ENCODE measurements at regions not wholly inside any gene's neighbourhood (a gene's known extent, or its start where the extent isn't known, plus 50 kb on each side); places are given as distances from the start of the nearest gene placed in this dataset.

- Histone ChIP-seq H2AFZ (ENCODE audit: low read length) (no peak overlapping the region), H3K27ac (ENCODE audit: low read length) (no peak overlapping the region)
- no peak for TF ChIP-seq CTCF (conservative IDR thresholded peaks at IDR 0.05; ENCODE audit: low read depth, low read length)
Observed at GRCh38 chr1:67582625-67583461, 102.2 kb upstream of the GADD45A start.

GRCh38 chr1:67583462-67583950 lies 101.5 kb upstream of the GADD45A start:
- Histone ChIP-seq H4K20me1 (ENCODE audit: low read length) (no peaks in the 10 kb centered on the region), H3K4me3 (ENCODE audit: low read length) (no peak overlapping the region), H2AFZ (ENCODE audit: low read length) (no peak overlapping the region), H3F3A (ENCODE audit: low read length, unreplicated experiment) (no peaks in the 10 kb centered on the region), H3K79me2 (ENCODE audit: low read length) (no peaks in the 10 kb centered on the region), H3K36me3 (ENCODE audit: low read depth, low read length) (no peaks in the 10 kb centered on the region), H3K4me2 (ENCODE audit: low read length) (no peak overlapping the region), H3K9me3 (ENCODE audit: low read length) (no peaks in the 10 kb centered on the region), H3K27ac (ENCODE audit: low read length) (no peak overlapping the region), H3K9me2 (replicated peaks; ENCODE audit: low read length) (no peaks in the 10 kb centered on the region), H3K9ac (ENCODE audit: low read length) (no peak overlapping the region), H3K4me1 (ENCODE audit: insufficient read depth, low read length) (peaks cover 6% of the 10 kb centered on the region), H3K27me3 (ENCODE audit: low read length) (no peaks in the 10 kb centered on the region)
- TF ChIP-seq CTCF (conservative IDR thresholded peaks at IDR 0.05; ENCODE audit: low read depth, low read length): no peak
- TF ChIP-seq EZH2 (IDR thresholded peaks at IDR 0.05; ENCODE audit: low read length, unreplicated experiment): no peak
- TF ChIP-seq EZH2phosphoT487 (IDR thresholded peaks at IDR 0.05; ENCODE audit: borderline replicate concordance, low read length): no peak
- ChIA-PET CTCF (no interaction called here), POLR2A (ENCODE audit: unreplicated experiment) (no interaction called here)
- ATAC-seq (no peak), DNase-seq (no peak)
- intact Hi-C loops (cut with micrococcal nuclease): no loop called here
- BruUV-seq (replicated peaks): no TSS peak

More at GRCh38 chr1:67582625-67583461, 102.2 kb upstream of the GADD45A start:
- H3K36me3 ChIP-seq (ENCODE audit: low read depth, low read length): no peaks in the 10 kb centered on the region
- no peaks in the 10 kb centered on the region for H4K20me1 ChIP-seq (ENCODE audit: low read length)
- no peaks in the 10 kb centered on the region for H3F3A ChIP-seq (ENCODE audit: low read length, unreplicated experiment)
- ChIA-PET POLR2A (ENCODE audit: unreplicated experiment) (interaction anchor here (0.6 kb wide), 1 partner anchor 102 kb away, joined by 4 read pairs; no protein-coding TSS in a partner anchor), CTCF (no interaction called here)
- DNase-seq (no peak), ATAC-seq (no peak)
- H3K4me2 ChIP-seq (ENCODE audit: low read length): no peak overlapping the region
- no peak overlapping the region for H3K9ac ChIP-seq (ENCODE audit: low read length)
- no peaks in the 10 kb centered on the region for H3K9me2 ChIP-seq (replicated peaks; ENCODE audit: low read length)
- intact Hi-C loops (cut with micrococcal nuclease): no loop called here
- H3K4me3 ChIP-seq (ENCODE audit: low read length): no peak overlapping the region
- no peaks in the 10 kb centered on the region for H3K79me2 ChIP-seq (ENCODE audit: low read length)
- no TSS peak for BruUV-seq (replicated peaks)
- H3K9me3 ChIP-seq (ENCODE audit: low read length): no peaks in the 10 kb centered on the region
- no peaks in the 10 kb centered on the region for H3K27me3 ChIP-seq (ENCODE audit: low read length)
- peaks cover 6% of the 10 kb centered on the region for H3K4me1 ChIP-seq (ENCODE audit: insufficient read depth, low read length)

- H3K36me3 ChIP-seq (ENCODE audit: low read depth, low read length): no peaks in the 10 kb centered on the region
- no peak overlapping the region for H3K27ac ChIP-seq (ENCODE audit: low read length)
- H4K20me1 ChIP-seq (ENCODE audit: low read length): no peaks in the 10 kb centered on the region
- no peak overlapping the region for H2AFZ ChIP-seq (ENCODE audit: low read length)
- ChIA-PET CTCF (no interaction called here), POLR2A (ENCODE audit: unreplicated experiment) (no interaction called here)
- no peak overlapping the region for H3K4me2 ChIP-seq (ENCODE audit: low read length)
- H3K9me3 ChIP-seq (ENCODE audit: low read length): no peaks in the 10 kb centered on the region
- BruUV-seq (replicated peaks): no TSS peak
- no peak overlapping the region for H3K4me3 ChIP-seq (ENCODE audit: low read length)
- TF ChIP-seq CTCF (conservative IDR thresholded peaks at IDR 0.05; ENCODE audit: low read depth, low read length) (no peak), EZH2phosphoT487 (IDR thresholded peaks at IDR 0.05; ENCODE audit: borderline replicate concordance, low read length) (no peak), EZH2 (IDR thresholded peaks at IDR 0.05; ENCODE audit: low read length, unreplicated experiment) (no peak)
- intact Hi-C loops (cut with micrococcal nuclease): no loop called here
- no peak overlapping the region for H3K9ac ChIP-seq (ENCODE audit: low read length)
- H3K9me2 ChIP-seq (replicated peaks; ENCODE audit: low read length): no peaks in the 10 kb centered on the region
- H3K27me3 ChIP-seq (ENCODE audit: low read length): no peaks in the 10 kb centered on the region
- no peaks in the 10 kb centered on the region for H3K79me2 ChIP-seq (ENCODE audit: low read length)
- ATAC-seq (no peak), DNase-seq (no peak)
- H3K4me1 ChIP-seq (ENCODE audit: insufficient read depth, low read length): peaks cover under 1% of the 10 kb centered on the region; the same call in 1 of the 2 replicates
- no peaks in the 10 kb centered on the region for H3F3A ChIP-seq (ENCODE audit: low read length, unreplicated experiment)
Observed at GRCh38 chr1:67584938-67585337, 100.1 kb upstream of the GADD45A start.

Data from PC-3 (cell line).